MM.1S (cell line): ENCODE measurements at regions not wholly inside any gene's neighbourhood (a gene's known extent, or its start where the extent isn't known, plus 50 kb on each side); places are given as distances from the start of the nearest gene placed in this dataset.

Experiments used
- CTCF ChIP-seq: fragments of 300-600 bp; sonication (generic); IDR thresholded peaks from 2 replicates; pipeline ENCODE4 v1.5.1; 2016; ENCODE audit warnings: antibody characterized with exemption, low read length, mixed read lengths
- EZH2 ChIP-seq: fragments of 300-600 bp; sonication (generic); optimal IDR thresholded peaks from 2 replicates; pipeline ENCODE3; 2017; ENCODE audit warnings: low read depth, mild to moderate bottlenecking, antibody characterized with exemption, low read length, mixed read lengths

- TF ChIP-seq CTCF (no peak), EZH2 (no peak)
These were observed 58.2 kb upstream of the CD28 start for GRCh38 chr2:203648273-203648672.
